HG03095 (cell line): ENCODE measurements at regions not wholly inside any gene's neighbourhood (a gene's known extent, or its start where the extent isn't known, plus 50 kb on each side); places are given as distances from the start of the nearest gene placed in this dataset.
"Not testable (repeated sequence)": the region's sequence is repeated elsewhere in the genome, so short reads cannot be mapped to it uniquely, and the experiment has no call there.

ENCODE experiments used
- ATAC-seq: cut with Tn5 transposase; IDR thresholded peaks from one replicate; pipeline ENCODE4 v1.9.1; 2021; ENCODE audit warnings: moderate library complexity; ENCODE audit not compliant: unreplicated experiment

DNA sequence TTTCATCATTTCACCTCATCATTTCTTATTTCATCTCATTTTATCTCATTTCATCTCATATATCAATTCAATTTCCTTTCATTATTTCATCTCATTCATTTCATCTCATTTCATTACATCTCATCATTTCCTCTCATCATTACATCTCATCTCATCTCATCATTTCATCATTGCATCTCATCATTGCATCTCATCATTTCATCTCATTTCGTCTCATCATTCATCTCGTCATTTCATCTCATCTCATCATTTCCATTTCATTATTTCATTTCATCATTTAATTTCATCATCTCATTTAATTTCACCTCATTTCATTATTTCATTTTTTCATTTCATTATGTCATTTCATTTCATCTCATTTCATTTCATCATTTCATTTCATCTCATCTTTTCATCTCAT, 168.5 kb upstream of the FAM72C start:
- ATAC-seq: not testable (repeated sequence)

DNA sequence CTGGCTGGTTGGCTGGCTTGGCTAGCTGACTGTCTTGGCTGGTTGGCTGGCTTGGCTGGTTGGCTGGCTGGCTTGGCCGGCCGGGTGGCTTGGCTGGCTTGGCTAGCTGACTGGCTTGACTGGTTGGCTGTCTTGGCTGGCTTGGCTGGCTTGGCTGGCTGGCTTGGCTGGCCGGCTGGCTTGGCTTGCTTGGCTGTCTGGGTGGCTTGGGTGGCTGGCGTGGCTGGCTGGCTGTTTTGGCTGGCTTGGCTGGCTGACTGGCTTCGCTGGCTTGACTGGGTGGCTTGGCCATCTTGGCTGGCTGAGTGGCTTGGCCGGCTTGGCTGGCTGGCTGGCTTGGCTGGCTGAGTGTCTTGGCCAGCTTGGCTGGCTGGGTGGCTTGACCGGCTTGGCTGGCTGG, 133.2 kb upstream of the FAM72C start:
- ATAC-seq: not testable (repeated sequence)

DNA sequence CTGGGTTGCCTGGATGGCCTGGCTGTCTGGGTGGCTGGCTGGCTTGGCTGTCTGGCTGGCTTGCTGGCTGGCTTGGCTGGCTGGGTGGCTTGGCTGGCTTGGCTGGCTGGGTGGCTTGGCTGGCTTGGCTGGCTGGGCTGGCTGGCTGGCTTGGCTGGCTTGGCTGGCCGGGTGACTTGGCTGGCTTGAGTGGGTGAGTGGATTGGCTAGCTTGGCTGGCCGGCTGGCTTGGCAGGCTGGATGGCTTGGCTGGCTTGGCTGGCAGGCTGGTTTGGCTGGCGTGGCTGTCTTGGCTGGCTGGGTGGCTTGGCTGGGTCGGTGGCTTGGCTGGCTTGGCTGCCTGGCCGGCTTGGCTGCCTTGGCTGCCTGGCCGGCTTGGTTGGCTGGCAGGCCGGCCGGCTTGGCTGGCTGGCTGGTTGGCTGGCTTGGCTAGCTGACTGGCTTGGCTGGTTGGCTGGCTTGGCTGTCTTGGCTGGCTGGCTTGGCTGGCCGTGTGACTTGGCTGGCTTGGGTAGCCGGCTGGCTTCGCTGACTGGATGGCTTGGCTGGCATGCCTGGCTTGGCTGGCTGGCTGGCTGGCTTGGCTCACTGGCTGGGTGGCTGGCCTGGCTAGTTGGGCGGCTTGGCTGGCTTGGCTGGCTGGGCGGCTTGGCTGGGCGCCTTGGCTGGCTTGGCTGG, 132.4 kb upstream of the FAM72C start:
- not testable (repeated sequence) for ATAC-seq

DNA sequence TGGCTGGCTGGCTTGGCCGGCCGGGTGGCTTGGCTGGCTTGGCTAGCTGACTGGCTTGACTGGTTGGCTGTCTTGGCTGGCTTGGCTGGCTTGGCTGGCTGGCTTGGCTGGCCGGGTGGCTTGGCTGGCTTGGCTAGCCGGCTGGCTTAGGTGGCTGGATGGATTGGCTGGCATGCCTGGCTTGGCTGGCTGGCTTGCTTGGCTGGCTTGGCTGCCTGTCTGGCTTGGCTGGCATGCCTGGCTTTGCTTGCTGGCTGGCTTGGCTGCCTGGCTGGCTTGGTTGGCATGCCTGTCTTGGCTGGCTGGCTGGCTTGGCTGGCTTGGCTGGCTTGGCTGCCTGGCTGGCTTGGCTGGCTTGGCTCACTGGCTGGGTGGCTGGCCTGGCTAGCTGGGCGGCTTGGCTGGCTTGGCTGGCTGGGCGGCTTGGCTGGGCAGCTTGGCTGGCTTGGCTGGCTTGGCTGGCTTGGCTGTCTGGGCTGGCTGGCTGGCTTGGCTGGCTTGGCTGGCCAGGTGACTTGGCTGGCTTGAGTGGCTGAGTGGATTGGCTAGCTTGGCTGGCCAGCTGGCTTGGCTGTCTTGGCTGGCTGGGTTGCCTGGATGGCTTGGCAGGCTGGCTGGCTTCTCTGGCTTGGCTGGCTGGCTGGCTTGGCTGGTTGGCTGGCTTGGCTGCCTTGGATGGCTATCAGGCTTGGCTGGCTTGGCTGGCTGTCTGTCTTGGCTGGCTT, 131.5 kb upstream of the FAM72C start:
- not testable (repeated sequence) for ATAC-seq

DNA sequence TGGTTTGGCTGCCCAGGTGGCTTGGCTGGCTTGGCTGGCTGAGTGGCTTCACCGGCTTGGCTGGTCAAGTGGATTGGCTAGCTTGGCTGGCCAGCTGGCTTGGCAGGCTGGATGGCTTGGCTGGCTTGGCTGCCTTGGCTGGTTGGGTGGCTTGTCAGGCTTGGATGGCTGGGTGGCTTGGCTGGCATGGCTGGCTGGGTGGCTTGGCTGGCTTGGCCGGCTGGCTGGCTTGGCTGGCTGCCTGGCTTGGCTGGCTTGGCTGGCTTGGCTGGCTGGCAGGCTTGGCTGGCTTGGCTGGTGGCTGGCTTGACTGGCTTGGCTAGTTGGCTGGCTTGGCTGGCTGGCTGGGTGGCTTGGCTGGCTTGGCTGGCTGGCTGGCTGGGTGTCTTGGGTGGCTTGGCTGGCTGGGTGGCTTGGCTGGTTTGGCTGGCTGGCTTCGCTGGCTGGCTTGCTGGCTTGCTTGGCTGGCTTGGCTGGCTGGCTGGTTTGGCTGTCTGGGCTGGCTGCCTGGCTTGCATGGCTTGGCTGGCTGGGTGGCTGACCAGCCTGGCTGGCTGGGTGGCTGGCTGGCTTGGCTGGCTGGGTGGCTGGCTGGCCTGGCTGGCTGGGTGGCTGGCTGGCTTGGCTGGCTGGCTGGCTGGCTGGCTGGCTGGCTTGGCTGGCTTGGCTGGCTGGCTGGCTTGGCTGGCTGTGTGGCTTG, 130.4 kb upstream of the FAM72C start:
- not testable (repeated sequence) for ATAC-seq

DNA sequence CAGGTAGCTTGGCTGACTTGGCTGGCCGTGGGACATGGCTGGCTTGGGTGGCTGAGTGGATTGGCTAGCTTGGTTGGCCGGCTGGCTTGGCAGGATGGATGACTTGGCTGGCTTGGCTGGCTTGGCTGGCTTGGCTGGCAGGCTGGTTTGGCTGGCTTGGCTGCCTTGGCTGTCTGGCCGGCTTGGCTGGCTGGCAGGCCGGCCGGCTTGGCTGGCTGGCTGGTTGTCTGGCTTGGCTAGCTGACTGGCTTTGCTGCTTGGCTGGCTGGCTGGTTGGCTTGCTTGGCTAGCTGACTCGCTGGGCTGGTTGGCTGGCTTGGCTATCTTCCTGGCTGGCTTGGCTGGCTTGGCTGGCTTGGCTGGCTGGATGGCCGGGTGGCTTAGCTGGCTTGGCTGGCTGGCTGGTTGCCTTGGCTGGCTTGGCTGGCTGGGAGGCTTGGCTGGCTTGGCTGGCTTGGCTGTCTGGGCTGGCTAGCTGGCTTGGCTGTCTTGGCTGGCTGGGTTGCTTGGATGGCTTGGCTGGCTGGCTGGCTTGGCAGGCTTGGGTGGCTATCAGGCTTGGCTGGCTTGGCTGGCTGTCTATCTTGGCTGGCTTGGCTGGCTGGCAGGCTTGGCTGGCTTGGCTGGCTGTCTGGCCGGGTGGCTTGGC, 129.7 kb upstream of the FAM72C start:
- no peak for ATAC-seq

DNA sequence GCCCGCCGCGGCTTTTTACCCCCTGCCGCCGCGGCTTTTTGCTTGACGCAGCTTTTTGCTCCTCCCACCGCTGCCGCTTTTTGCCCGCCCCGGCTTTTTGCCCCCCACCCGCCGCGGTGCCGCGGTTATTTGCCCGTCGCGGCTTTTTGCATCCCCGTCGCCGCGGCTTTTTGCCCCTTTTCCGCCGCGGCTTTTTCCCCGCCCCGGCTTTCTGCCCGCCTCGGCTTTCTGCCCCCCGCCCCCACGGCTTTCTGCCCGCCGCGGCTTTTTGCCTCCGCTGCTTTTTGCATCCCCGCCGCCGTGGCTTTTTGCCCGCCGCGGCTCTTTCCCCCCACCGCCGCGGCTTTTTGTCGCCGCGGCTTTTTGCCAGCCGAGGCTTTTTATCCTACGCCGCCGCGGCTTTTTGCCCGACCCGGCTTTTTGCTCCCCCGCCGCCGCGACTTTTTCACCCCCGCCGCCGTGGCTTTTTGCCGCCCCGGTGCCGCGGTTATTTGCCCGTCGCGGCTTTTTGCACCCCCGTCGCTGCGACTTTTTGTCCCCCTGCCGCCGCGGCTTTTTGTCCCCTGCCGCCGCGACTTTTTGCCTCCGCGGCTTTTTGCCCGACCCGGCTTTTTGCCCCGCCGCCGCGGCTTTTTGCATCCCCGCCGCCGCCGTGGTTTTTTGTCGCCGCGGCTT, 105.5 kb upstream of the FAM72C start:
- not testable (repeated sequence) for ATAC-seq

DNA sequence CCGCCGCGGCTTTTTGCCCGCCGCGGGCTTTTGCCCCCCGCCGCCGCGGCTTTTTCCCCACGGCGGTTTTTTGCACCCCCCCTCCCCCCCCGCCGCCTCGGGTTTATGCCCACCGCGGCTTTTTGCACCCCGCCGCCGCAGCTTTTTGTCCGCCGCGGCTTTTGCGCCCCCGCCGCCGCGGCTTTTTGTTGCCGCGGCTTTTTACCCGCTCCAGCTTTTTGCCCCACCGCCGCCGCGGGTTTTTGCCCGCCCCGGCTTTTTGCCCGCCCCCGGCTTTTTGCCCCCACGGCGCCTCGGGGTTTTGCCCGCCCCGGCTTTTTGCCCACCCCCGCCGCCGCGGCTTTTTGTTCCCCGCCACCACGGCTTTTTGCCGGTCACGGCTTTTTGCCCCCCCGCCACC, 104.9 kb upstream of the FAM72C start:
- ATAC-seq: not testable (repeated sequence)

DNA sequence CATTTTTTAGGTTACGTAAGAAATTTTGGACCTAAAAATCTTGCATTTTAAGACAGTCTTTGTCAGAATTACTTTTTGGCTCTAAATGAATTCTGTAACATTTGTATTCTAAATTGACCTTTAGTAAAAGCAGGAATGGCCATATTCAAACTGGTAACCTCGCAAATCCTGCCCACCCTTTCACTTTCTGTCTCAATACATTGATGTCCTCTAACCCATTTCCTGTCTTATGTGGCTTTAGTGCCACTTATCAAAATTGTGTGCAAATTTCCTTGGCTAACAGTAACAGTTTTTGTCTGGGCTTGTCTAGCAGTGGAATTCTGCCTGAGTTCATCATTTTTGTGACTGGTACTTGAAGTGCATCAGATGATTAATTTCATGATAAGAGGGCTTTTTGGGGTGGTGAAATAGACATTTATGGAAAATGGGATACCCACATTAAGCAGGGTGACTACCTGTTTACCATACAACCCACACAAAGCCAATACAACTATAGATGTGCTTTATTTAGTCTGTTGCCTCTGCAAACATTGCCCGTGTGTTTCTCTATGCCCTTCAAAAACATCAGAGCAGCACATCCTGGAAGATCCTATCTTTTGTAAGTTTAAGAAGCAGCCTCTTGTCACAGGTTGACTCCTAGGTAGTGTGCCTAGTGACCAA, 98.7 kb upstream of the FAM72C start:
- ATAC-seq: not testable (repeated sequence)

DNA sequence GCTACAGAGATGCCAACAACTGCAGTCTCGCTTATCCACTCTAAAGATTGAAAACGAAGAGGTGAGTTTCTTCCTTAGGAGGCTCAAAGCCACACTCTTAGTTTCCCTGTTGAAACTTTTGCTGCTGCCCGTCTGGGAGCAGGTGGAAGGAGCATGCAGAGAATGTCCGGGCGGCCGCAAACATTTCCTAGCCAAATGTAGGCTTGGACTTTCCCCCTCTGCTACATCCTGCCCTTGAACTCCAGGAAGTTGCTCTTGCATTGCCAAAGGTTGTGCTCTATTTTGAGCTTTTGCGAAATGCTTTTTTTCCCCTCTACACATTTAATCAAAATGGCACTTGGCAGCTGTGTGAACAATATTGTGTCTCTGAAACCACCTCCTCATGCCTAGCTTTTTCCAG, 95.3 kb upstream of the FAM72C start:
- ATAC-seq: not testable (repeated sequence)

DNA sequence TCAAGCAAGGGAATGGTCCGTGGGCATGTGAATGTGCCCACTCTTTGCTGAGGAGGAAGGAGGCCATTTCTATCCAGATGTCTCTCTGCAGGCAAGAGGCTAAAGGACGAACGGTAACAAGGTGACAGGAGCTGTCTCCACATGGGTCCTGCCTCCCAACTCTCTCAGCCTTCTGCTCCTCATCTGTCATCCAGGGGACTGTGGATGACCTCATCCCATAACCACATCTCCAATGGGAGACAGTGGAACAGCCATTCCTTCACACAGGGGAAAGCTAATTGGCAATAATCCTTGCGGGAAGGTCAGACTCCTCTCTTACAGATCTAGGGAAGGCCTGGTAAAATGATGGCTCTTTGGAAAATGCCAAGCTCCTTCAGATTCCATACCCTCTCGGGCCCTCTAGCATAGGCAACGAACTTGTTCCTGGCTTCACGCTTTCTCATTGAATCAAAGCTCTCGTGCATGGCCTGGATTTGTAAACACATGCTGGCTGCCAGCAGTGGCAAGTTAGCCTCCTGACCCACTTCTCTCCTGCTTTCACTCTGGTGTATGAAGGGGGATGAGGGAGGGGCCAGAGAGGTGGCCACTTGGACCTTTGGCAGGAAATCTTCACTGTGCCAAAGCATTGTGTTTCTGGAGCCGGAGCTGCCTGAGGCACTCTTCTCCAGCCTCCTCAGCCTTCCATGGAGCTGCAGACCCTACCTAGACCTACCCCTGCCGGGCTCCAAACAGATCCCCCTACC, 94.5 kb upstream of the FAM72C start:
- not testable (repeated sequence) for ATAC-seq

DNA sequence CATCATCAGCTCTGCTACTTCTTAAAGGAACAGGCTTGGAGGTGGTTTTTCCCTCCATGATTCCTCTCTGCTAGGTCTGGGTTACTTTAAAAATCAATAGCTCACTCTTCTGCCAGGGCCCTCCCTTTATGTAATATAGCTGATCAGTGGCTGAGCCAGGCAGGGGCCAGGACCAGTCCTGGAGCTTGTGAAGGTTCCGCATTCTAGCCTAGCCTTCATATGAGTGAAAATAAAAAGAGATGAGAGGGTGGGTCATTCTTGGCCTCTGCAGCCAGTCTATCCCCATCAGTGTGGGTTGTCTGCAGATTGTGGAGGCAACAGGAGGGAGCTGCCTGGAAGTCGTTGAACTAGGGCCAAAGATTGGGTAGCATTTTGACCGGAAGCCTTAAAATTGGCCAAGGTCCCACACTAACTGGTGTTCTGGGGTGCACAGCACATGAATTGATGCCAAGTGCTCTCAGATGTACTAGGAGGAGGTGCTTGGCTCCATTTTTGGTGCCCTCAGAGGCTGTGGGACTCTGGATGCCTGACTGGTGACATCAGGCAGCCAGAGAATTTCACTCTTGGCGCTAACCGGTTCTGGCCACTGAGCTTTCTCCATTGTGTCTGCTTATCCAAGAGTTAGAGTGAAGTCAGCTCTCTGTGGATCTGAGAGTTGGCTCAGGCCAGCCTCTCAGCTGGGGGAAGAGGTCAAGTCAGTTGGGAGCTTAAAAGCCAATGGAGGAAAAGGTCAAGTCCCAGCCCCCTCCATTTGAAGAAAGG, 93.7 kb upstream of the FAM72C start:
- not testable (repeated sequence) for ATAC-seq

DNA sequence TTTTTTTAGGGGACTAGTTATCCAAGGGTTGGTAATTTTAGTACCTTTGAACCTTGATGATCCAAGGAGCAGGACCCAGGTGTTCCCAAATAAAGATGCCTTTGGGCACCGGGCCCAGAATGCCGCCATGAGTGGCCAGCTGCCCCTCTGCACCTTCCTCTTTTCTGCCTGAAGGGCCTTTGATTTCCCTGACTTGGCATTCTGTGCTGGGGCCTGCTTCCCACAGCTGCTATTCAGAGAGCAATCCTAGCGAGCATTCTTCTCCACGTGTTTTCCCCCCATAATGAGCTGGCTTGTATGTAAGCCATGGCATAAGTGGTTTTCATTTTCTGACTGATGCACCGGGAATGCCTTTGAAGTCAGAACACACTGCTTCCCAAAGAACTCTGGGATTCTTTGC, 77.6 kb upstream of the FAM72C start:
- not testable (repeated sequence) for ATAC-seq

DNA sequence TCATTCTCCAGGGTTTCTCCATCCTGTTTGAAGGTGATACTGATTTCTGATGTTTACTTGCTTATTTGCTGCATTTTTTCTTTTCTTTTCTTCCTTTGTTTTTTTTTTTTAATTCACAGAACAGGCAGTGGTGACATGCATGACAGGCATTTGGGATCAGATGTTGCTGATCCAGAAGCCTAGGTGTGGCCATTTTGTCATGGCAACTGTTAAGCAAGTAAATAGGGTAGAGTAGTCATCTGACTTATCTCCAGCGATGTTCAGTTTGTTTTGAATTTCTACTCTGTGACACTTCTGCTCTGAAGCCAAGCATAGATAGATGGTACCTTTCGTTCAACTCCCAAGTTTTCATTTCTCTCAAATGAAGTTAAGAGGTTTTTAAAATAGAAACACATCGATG, 74.9 kb upstream of the FAM72C start:
- ATAC-seq: not testable (repeated sequence)

DNA sequence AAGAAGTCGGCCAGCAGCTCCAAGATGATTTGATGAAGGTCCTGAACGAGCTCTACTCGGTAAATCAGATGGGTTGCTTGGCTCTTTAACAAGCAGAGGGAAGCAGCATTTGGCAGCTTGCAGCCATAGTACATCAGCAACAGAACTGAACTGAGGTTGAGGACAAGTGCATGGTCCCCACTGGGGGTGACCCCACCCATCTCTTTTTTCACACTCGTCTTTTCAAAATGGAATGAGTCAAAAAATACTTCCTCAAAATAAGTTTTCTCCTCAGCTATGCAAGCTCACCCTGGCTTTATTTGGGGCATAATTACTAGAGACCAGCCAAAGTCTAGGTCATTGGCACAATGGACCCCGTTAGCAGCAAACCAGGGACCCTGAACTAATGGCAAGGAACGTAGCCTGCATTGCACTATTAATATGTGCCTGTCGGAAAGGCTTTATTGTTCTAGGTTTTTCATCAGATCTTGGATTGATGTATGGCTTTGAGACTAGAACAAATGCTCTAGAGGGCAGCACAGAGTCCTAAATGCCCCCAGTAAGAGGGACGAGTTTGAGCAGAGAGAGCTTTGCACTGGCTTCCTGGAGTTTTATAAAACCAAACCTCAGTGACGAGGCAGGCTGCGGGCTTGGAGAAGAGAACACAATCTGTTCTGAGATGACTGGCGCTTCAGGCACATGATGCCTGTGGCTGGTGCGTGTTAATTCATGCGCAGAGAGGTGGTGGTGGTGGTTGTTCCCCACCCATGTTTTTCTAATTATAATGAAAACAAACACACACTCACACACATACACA, 74.2 kb upstream of the FAM72C start:
- ATAC-seq: not testable (repeated sequence)

DNA sequence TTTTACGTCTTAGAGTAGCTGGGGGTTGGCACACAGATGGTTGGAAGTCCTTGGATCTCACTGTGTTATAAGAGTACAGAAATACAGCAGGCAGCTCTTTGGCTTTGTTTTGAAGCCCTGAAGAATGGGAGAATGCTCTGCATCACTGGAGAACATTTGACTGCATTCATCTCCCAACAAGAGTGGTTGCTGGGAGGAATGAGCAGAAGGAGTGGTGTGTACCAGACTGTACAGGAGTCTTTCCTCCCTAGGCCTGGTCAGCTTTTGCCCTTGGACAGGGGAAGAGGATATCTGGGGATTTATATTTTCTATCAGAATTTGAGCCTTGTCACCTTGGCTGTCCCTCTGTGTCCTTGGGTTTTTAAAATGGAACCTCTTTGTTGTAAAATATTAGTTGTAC, 70.5 kb upstream of the FAM72C start:
- not testable (repeated sequence) for ATAC-seq

DNA sequence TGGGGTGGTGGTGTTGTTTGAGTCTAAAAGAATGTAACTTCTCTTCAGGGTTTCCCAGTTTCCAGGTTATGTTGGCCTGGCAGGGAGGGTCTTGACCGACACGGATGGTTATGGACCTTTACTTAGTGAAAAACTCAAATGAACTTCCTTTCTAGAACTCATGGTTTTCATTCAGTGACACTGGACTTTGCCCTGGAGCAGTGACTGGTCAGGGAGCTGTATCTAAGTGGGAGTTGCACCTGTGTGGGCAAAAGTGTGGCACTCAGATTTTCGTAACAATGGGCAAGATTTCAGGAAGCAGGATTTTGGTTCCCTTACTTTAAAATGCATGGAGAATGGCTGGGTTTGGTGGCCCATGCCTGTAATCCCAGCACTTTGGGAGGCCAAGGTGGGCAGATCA, 68.5 kb upstream of the FAM72C start:
- ATAC-seq: not testable (repeated sequence)

DNA sequence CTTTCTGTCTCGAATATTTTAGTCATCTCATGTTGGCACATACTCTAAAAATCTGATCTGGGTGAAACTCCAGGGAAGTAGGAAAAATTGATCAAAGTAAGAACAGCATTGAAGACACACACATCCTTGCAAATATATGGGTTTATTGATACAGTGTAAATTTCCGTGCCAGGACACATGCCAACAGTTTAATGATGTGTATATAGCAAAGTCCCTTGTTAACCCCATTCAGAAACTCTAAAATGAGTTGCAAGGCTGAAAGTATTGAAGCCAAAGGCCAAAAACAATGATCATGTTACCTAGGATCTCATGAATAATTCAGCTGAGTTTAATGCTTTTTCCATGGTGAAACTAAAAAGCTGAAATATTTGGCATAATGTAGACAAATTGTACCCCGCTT, 62.3 kb upstream of the FAM72C start:
- ATAC-seq: not testable (repeated sequence)
